ENCODE measurements at regions not wholly inside any gene's neighbourhood (a gene's known extent, or its start where the extent isn't known, plus 50 kb on each side); places are given as distances from the start of the nearest gene placed in this dataset.

DNA sequence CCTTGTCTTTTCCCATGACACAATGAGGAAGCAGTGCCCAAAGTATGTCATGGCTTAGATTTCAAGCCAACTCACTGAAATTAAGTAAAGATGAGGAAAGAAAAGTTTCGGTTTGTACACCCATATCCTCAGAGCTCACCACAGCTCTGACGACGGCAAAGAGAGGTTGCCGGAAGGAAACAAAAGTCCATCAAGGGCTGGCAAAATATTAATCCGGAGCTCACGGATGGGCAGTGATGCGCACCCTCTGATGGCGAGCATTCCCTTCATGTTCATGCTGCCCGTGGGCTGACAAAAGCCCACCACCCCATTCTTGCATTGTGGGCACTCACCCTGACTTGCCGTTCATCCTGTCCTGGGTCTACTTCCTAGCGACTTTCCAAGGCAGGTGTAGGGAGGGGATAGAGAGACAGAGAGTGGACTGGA lies 103.1 kb downstream of the SOX9 start:
- no peaks in the 10 kb centered on the region for H3K36me3 Mint-ChIP-seq (ENCODE audit: low read depth)

GRCh38 chr17:72226322-72226721 lies 105.5 kb downstream of the SOX9 start:
- Mint-ChIP-seq H3K9me3 (no peaks in the 10 kb centered on the region), H3K4me3 (no peak overlapping the region)

More for the DNA sequence above, 103.1 kb downstream of the SOX9 start:
- peaks cover 52% of the 10 kb centered on the region for H3K27me3 ChIP-seq (ENCODE audit: control insufficient read depth, insufficient read depth, low read length, poor library complexity, severe bottlenecking)
- Mint-ChIP-seq H3K9me3 (no peaks in the 10 kb centered on the region), H3K4me1 (peaks cover 25% of the 10 kb centered on the region), H3K4me3 (no peak overlapping the region), H3K27ac (no peak overlapping the region), H3K27me3 (ENCODE audit: insufficient read depth) (peaks cover 70% of the 10 kb centered on the region)
- no peaks in the 10 kb centered on the region for H3K9me3 ChIP-seq (ENCODE audit: control insufficient read depth, low read length)
- H3K4me1 ChIP-seq (ENCODE audit: control insufficient read depth, insufficient read depth, low read length), result peaks cover 8% of the 10 kb centered on the region
- TF ChIP-seq, protein P1, sequence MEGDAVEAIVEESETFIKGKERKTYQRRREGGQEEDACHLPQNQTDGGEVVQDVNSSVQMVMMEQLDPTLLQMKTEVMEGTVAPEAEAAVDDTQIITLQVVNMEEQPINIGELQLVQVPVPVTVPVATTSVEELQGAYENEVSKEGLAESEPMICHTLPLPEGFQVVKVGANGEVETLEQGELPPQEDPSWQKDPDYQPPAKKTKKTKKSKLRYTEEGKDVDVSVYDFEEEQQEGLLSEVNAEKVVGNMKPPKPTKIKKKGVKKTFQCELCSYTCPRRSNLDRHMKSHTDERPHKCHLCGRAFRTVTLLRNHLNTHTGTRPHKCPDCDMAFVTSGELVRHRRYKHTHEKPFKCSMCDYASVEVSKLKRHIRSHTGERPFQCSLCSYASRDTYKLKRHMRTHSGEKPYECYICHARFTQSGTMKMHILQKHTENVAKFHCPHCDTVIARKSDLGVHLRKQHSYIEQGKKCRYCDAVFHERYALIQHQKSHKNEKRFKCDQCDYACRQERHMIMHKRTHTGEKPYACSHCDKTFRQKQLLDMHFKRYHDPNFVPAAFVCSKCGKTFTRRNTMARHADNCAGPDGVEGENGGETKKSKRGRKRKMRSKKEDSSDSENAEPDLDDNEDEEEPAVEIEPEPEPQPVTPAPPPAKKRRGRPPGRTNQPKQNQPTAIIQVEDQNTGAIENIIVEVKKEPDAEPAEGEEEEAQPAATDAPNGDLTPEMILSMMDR (conservative IDR thresholded peaks at IDR 0.05), result no peak
- no peak overlapping the region for H3K9ac ChIP-seq (ENCODE audit: extremely low read depth, low read length, poor library complexity, severe bottlenecking)
- no peak for DNase-seq
- WGBS, 2 experiments (ENCODE audit: insufficient coverage in 1 of 2, insufficient read length in 1 of 2), result 96% methylated on average over 4 to 11 of the region's 11 CpGs
- H3K27ac ChIP-seq (ENCODE audit: low read depth, low read length), result no peak overlapping the region
- no peaks in the 10 kb centered on the region for H3K36me3 ChIP-seq (ENCODE audit: control insufficient read depth, insufficient read depth, low read length)
- no peak overlapping the region for H3K4me3 ChIP-seq (ENCODE audit: low read length)

DNA sequence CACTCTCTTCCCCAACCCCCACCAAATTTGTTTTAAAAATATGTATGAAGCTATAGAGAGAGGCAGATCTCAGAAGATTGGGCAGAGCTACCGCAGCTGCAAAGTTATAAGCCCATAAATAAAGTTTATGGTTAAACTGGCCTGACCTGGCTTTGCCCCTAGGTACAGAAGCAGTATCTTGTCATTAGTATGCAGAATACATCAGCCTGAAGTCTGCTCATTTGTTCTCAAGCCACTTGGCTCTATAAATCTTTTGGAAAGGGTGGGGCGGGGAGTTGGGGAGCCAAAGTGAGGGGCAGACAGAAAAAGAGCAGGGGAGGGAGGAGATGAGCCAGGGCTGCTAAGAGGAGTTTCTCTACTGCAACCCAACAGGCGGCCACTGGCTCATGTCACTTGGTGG lies 113.2 kb downstream of the SOX9 start:
- peaks cover 4% of the 10 kb centered on the region for H3K4me1 Mint-ChIP-seq
- no peak for DNase-seq
- H3K4me1 ChIP-seq (ENCODE audit: control insufficient read depth, insufficient read depth, low read length), result no peaks in the 10 kb centered on the region
- no peak overlapping the region for H3K9ac ChIP-seq (ENCODE audit: extremely low read depth, low read length, poor library complexity, severe bottlenecking)
- no peak overlapping the region for H3K27ac ChIP-seq (ENCODE audit: low read depth, low read length)
- WGBS, 2 experiments (ENCODE audit: insufficient coverage in 1 of 2, insufficient read length in 1 of 2), result 76 to 91% methylated on average over 2 to 3 of the region's 3 CpGs
- H3K4me3 Mint-ChIP-seq, result no peak overlapping the region
- H3K9me3 ChIP-seq (ENCODE audit: control insufficient read depth, low read length), result peaks cover 7% of the 10 kb centered on the region
- H3K4me3 ChIP-seq (ENCODE audit: low read length), result no peak overlapping the region
- H3K36me3 Mint-ChIP-seq (ENCODE audit: low read depth), result no peaks in the 10 kb centered on the region
- TF ChIP-seq, protein P1 (conservative IDR thresholded peaks at IDR 0.05), result no peak
- peaks cover 51% of the 10 kb centered on the region for H3K27me3 Mint-ChIP-seq (ENCODE audit: insufficient read depth)
- H3K9me3 Mint-ChIP-seq, result peaks cover 4% of the 10 kb centered on the region
- no peak overlapping the region for H3K27ac Mint-ChIP-seq
- peaks cover 8% of the 10 kb centered on the region for H3K27me3 ChIP-seq (ENCODE audit: control insufficient read depth, insufficient read depth, low read length, poor library complexity, severe bottlenecking)
- no peaks in the 10 kb centered on the region for H3K36me3 ChIP-seq (ENCODE audit: control insufficient read depth, insufficient read depth, low read length)

More at GRCh38 chr17:72226322-72226721, 105.5 kb downstream of the SOX9 start:
- Mint-ChIP-seq H3K4me1 (peaks cover 9% of the 10 kb centered on the region), H3K36me3 (ENCODE audit: low read depth) (no peaks in the 10 kb centered on the region), H3K27me3 (ENCODE audit: insufficient read depth) (peaks cover 51% of the 10 kb centered on the region), H3K27ac (no peak overlapping the region)
- no peak for DNase-seq
- Histone ChIP-seq H3K36me3 (ENCODE audit: control insufficient read depth, insufficient read depth, low read length) (no peaks in the 10 kb centered on the region), H3K9ac (ENCODE audit: extremely low read depth, low read length, poor library complexity, severe bottlenecking) (no peak overlapping the region), H3K9me3 (ENCODE audit: control insufficient read depth, low read length) (no peaks in the 10 kb centered on the region), H3K4me3 (ENCODE audit: low read length) (no peak overlapping the region), H3K27me3 (ENCODE audit: control insufficient read depth, insufficient read depth, low read length, poor library complexity, severe bottlenecking) (peaks cover 27% of the 10 kb centered on the region), H3K27ac (ENCODE audit: low read depth, low read length) (no peak overlapping the region), H3K4me1 (ENCODE audit: control insufficient read depth, insufficient read depth, low read length) (no peaks in the 10 kb centered on the region)
- TF ChIP-seq, protein P1 (conservative IDR thresholded peaks at IDR 0.05), result no peak
- 92 to 100% methylated on average over 2 to 3 of the region's 3 CpGs for WGBS, 2 experiments (ENCODE audit: insufficient coverage in 1 of 2, insufficient read length in 1 of 2)

Data from endodermal cell (in vitro differentiated cells).